GM19372 (cell line): ENCODE measurements at regions not wholly inside any gene's neighbourhood (a gene's known extent, or its start where the extent isn't known, plus 50 kb on each side); places are given as distances from the start of the nearest gene placed in this dataset.

Experiments
- ATAC-seq: cut with Tn5 transposase; IDR thresholded peaks from one replicate; pipeline ENCODE4 v1.9.1; 2021; ENCODE audit warnings: mild to moderate bottlenecking, low read depth, moderate library complexity; ENCODE audit not compliant: unreplicated experiment

- ATAC-seq, result no peak
Measured at GRCh38 chrX:13266641-13267345, 53.1 kb downstream of the ATXN3L start.

DNA sequence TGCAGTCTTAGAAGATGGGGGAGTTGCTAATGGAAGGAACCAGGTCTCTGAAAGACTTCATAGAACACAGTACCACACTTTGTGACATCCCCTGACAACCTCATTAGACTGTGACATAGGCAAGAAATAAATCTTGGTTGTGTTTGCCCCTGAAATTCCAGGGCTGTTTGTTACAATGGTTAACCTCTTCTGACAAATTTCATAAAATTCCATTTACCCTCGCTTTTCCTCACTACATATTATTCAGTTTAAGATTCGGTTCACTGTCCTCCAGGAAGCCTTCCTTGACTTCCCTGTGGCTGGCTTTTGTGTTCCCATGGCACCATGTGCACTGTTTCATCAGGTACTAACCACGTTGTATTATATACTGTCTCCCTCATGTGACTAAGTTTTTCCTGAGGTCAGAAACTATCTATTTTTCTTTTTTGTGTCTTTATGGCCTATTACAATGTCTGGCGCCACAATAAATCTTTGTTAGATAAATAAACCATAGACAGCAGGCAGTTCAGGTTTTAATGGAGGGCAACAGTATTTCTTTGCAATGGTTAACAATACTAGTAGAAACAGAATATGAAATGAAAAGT, 54.2 kb downstream of the ATXN3L start:
- no peak for ATAC-seq

- no peak for ATAC-seq
Measured at GRCh38 chrX:13265111-13265510, 54.7 kb downstream of the ATXN3L start.

GRCh38 chrX:13263560-13264251, 56.1 kb downstream of the ATXN3L start:
- ATAC-seq, result no peak

DNA sequence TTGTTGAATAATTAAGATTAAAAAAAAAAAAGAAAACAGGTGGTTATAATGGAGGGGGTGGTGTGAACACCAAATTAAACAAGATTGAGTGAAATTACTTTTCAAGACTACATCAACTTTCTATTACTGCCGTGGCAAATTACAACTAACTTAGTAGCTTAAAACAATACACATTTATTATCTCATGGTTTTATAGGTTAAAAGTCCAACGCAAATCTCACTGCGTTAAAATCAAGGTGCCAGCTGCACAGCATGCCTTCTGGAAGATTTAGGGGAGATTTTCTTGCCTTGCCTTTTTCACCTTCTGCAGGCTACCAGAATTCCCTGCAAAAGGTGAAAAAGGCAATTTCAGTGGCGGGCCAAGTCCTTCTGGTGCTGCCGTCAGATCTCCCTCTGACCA, 58.5 kb downstream of the ATXN3L start:
- no peak for ATAC-seq

- ATAC-seq, result no peak
Measured at GRCh38 chrX:13260598-13260997, 59.3 kb downstream of the ATXN3L start.

GRCh38 chrX:13258725-13259124, 61.1 kb downstream of the ATXN3L start:
- ATAC-seq, result no peak

- ATAC-seq, result no peak
Measured at GRCh38 chrX:13258052-13258444, 61.8 kb downstream of the ATXN3L start.

DNA sequence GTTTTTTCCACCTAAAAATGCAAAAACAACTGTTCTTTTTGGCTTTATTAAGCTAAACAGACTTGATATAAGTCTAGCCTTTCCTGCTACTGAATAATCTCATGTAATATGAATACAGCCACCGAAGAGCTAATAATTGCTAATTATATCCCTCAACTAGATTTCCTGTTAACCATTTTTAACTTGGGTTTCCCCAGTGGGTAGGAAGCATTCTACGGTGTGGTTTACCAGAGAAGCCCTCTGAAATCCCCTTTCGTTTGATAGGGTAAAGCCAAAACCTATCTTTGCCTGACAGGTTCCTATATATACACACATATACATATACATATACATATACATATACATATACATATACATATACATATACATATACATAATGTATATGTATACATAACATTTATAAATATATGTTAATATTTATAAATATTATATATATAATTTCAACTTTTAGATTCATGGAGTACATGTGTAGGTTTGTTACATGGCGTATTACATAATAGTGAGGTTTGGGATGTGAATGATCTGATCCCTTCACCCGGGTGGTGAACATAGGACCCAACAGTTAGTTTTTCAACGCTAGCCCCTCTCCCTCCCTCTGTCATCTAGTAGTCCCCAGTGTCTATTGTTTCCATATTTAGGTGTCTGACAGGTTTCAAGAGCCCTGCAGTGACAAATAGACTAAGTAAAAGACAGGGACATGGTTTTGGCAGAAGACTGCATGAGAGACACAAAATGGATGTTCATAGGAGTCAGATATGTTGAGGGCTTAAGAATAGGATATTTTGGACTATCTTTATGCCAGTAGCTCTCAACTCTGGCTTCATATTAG, 62.4 kb downstream of the ATXN3L start:
- ATAC-seq, result peak; percentile 48

DNA sequence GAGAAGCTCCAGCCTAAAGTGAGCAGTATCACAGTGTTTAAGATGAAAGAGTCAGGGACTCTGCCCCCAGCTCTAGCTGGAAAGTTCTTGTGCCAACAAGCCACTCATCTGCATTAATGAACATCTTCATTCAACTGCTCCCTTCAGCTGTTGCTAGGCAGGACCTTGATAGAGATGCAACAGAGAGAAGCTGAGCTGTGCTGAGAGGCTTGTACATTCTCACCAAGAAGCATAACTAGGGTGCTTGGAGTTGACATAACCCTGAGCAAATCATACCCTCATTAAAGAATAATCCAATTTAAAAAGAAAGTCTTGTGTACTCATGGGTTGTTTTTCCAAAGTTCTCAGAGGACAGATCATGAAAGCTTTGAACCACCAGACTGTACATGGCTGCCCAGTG, 63.2 kb downstream of the ATXN3L start:
- ATAC-seq, result no peak

- no peak for ATAC-seq
Measured at GRCh38 chrX:13254870-13255269, 65.0 kb downstream of the ATXN3L start.

DNA sequence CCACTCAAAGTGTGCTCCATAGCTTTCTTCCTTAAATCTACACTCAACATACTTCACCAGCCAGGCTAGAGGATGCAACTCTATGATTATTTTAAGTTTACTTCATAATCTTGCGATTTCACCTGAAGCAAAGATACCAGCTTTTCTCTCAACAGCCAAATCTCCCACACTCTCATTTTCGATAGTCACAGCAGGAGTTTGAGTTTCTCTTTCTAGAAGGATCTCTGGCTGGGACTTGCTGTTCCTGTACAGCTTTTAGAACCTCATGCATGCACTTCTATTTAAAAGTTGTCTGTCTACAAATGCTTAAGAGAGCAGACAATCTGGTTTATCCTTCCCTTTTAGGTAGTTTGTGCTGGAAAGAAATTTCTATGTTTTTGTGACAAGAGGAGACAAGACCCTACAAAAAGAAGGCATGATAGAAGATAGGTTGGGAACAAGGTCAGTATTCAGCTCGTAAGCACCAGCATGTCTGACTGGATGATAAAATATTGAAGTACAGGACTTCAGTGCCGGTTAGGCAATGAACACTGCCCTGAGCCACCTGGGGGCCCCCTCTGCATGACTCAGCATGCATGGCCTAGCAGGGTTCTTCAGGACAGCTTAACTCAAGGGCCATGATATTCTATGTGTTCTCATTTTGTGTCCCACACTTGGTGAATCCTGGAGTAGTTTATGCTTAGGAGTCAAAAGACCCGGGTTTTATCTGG, 65.6 kb downstream of the ATXN3L start:
- ATAC-seq, result peak; percentile 55

DNA sequence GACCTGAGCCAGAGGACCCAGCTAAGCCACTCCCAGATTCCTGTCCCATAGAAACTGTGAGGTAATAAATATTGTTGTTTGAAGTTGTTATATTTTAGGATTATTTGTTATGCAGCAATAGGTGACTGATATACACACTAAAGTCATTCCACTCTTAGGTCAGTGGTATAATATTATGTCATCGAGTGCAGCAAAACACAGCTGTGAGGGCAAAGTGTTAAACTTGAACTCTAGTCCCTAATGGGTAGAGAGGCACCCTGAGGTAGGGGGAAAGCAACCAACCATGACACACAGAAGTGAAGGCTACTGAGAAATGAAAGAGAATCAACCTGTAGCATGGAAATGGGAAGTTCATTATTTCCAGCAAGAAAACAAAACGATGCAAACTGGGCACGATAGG, 66.6 kb downstream of the ATXN3L start:
- ATAC-seq, result no peak

GRCh38 chrX:13252726-13253125, 67.1 kb downstream of the ATXN3L start:
- ATAC-seq, result no peak

DNA sequence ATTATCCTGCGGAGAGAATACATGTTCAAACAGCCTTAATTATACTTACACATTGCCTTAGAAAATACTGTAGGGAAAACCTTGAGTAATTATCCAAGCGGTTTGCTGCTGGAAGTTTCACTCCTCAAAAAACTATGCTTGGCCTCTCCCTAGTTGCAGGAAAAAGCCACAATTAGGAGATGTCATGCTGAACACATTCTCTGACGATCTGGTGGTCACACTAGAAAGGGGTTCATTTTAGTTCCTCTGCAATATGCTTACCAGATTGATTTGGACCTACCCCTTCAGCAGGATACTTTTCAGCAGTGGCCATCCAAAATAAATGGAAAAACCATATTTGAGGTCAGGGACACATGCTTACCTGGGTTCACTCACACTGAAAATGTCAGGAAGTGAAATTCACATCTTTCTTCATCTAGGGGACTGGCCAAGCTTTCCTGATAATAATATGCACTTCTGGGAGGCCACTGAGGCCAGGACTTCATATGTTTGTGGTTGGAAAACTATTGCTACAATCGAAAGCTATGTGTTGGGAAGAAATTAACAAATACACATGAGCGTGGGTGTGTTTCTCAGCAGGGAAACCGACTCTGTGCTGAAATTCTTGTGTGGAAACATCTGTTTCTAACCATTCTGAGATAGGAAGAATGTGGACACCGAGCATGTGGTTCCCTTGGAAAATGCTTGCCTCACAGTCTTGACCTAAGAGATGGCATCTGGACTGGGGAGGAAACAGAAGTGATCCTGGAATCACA, 68.8 kb downstream of the ATXN3L start:
- no peak for ATAC-seq

- no peak for ATAC-seq
Measured at GRCh38 chrX:13248867-13249486, 70.9 kb downstream of the ATXN3L start.

- ATAC-seq, result no peak
Measured at GRCh38 chrX:13239272-13239671, 80.6 kb downstream of the ATXN3L start.

- ATAC-seq, result no peak
Measured at GRCh38 chrX:13235930-13236329, 83.9 kb downstream of the ATXN3L start.

DNA sequence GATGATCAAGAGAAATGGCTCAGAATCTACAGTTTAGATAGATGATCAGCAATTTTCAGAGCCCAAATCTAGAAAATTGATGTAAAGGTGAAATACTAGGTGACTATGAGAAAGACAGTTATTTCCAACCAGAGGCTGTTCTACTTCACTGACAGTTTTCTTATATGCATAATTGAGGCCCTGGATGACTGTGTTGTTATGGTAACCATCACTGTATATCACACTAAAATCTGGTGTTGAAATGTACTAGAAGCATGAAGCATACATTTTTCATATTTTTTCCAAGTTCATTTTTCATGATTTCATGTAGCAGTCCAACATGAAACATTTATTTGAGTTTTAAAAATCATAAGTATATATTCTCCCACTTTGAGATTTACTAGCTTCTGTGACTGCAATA, 87.4 kb downstream of the ATXN3L start:
- ATAC-seq, result no peak
